ENCODE measurements at regions not wholly inside any gene's neighbourhood (a gene's known extent, or its start where the extent isn't known, plus 50 kb on each side); places are given as distances from the start of the nearest gene placed in this dataset.

GRCh38 chr11:94700622-94701021, 67.5 kb upstream of the AMOTL1 start:
- Histone ChIP-seq H4K5ac (ENCODE audit: low read depth, low read length) (no peak overlapping the region), H3K36me3 (ENCODE audit: control insufficient read depth, insufficient read depth, low read length) (no peaks in the 10 kb centered on the region), H4K91ac (ENCODE audit: insufficient read depth, low read depth, low read length) (no peak overlapping the region), H3K9ac (ENCODE audit: low read depth, low read length) (no peak overlapping the region), H3K27me3 (ENCODE audit: control insufficient read depth, insufficient read depth, low read length) (peaks cover 5% of the 10 kb centered on the region; the same call in 1 of the 2 replicates), H2AK5ac (ENCODE audit: low read depth, low read length) (no peak overlapping the region), H4K20me1 (ENCODE audit: insufficient read depth, low read length) (no peaks in the 10 kb centered on the region), H3K23ac (ENCODE audit: low read depth, low read length) (no peak overlapping the region), H2AFZ (replicated peaks; ENCODE audit: low read length, poor library complexity) (no peak overlapping the region), H3K4ac (ENCODE audit: low read depth, low read length) (no peak overlapping the region), H2BK20ac (ENCODE audit: low read depth, low read length) (no peak overlapping the region), H3K4me1 (ENCODE audit: control insufficient read depth, insufficient read depth, low read length) (no peaks in the 10 kb centered on the region), H3K4me2 (ENCODE audit: low read depth, low read length) (no peak overlapping the region), H3K18ac (ENCODE audit: low read depth, low read length) (no peak overlapping the region), H4K8ac (ENCODE audit: low read depth in 2 of 2, low read length in 2 of 2) (no peak overlapping the region), H3K9me1 (ENCODE audit: insufficient read depth, low read length) (no peaks in the 10 kb centered on the region), H3K9me3 (ENCODE audit: control insufficient read depth, insufficient read depth, low read length) (no peaks in the 10 kb centered on the region), H3K56ac (ENCODE audit: extremely low read depth, insufficient read depth, low read length) (no peak overlapping the region), H2BK5ac (ENCODE audit: low read depth, low read length, poor library complexity, severe bottlenecking) (no peak overlapping the region), H2BK120ac (ENCODE audit: low read depth, low read length) (no peak overlapping the region), H2BK15ac (ENCODE audit: low read depth, low read length) (no peak overlapping the region), H3K79me1 (ENCODE audit: low read depth in 1 of 2, low read length in 2 of 2) (no peaks in the 10 kb centered on the region), H3K14ac (replicated peaks; ENCODE audit: low read depth, low read length) (no peak overlapping the region), H3K27ac (ENCODE audit: insufficient read depth, low read length) (no peak overlapping the region), H2AK9ac (replicated peaks; ENCODE audit: low read depth, low read length, poor library complexity) (no peak overlapping the region), H3K4me3 (ENCODE audit: insufficient read depth, low read depth, low read length) (no peak overlapping the region)
- no CpG with 5 or more reads among the region's 1 CpG for WGBS, 2 experiments (ENCODE audit: extremely low coverage in 2 of 2, insufficient read length in 1 of 2)
- in situ Hi-C loops (cut with MboI; ENCODE audit: low sequenced_read_pairs) (no loop called here), intact Hi-C loops (cut with micrococcal nuclease) (no loop called here), dilution Hi-C loops (cut with HindIII; ENCODE audit: low sequenced_read_pairs, unreplicated experiment) (no loop called here)
- DNase-seq, result peak; percentile 16
- no TSS peak for BruUV-seq (replicated peaks)
- ChIA-PET CTCF (no interaction called here), POLR2A (ENCODE audit: unreplicated experiment) (no interaction called here)
- ATAC-seq (ENCODE audit: low read depth), result no peak
- TF ChIP-seq NFE2L2 (IDR thresholded peaks at IDR 0.05; ENCODE audit: low read depth, low read length), result no peak
- TF ChIP-seq CEBPB (IDR thresholded peaks at IDR 0.05; ENCODE audit: low read depth, low read length), result no peak

Data from IMR-90 (cell line).